GM12878 (cell line): ENCODE measurements at regions not wholly inside any gene's neighbourhood (a gene's known extent, or its start where the extent isn't known, plus 50 kb on each side); places are given as distances from the start of the nearest gene placed in this dataset.

Experiments
- CHD4 ChIP-seq: fragments of 200-600 bp; sonication (generic); IDR thresholded peaks from 2 replicates; pipeline ENCODE4 v1.6.1; 2016; ENCODE audit warnings: mild to moderate bottlenecking
- TARDBP ChIP-seq: IDR thresholded peaks from 2 replicates; pipeline ENCODE4 v1.6.1; 2016; ENCODE audit warnings: borderline replicate concordance
- TF ChIP-seq, protein P1 (sequence below), 3 experiments: IDR thresholded peaks in 2 of 3; conservative IDR thresholded peaks in 1 of 3; 2 replicates each; pipeline ENCODE4 v1.5.1; 2011; ENCODE audit warnings: low read depth in 3 of 3, low read length in 3 of 3, mild to moderate bottlenecking in 3 of 3, control low read depth in 2 of 3, moderate library complexity in 2 of 3, inconsistent platforms in 1 of 3, mixed read lengths in 1 of 3; ENCODE audit not compliant: control insufficient read depth in 2 of 3, insufficient read depth in 1 of 3; ENCODE audit errors: extremely low read depth in 1 of 3

DNA sequence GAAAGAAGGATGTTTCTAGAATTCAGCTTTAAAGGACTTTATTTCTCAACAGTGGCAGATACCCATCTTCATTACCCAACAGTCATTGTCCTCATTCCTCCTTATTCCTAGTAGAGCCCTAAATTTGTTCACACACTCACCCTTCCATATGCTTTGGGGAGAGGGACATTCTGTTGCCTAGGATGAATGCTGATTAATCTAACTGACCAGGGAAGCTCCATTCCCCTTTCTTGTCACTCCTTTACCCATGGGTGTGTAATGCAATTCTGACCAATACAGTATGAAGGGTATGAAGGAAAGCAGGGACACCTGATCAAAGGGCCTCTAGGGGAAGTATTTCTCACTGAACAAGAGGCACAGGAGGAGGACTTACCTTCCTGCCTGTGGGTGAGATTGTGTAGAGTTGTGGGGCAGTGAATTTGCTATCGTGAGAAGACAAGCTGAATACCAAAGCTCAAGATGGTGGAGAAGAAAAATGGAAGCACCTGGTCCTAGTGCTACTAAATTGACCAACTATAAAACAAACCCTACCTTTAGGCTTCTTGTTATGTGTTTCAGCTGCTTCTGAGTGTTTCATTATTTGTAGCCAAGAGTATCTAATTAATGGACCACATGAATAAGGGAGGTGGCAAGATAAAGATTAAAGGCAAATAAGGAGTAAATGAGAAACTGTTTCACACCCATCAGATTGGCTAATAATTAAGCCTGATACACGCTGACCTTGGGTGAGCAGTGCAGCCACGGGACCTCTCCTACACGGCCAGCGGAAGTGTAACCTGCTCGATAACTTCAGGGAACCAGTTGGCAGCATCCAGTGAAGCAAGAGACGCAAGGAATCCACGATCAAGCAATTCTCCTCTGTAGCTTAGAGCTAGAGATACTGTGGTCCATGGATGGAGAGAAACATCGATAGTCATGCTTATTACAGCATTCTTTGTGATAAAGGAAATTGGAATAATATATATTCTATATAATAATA, 202.3 kb downstream of the MYCN start:
- TF ChIP-seq TARDBP: no peak
- TF ChIP-seq CHD4: no peak
- TF ChIP-seq, protein P1, sequence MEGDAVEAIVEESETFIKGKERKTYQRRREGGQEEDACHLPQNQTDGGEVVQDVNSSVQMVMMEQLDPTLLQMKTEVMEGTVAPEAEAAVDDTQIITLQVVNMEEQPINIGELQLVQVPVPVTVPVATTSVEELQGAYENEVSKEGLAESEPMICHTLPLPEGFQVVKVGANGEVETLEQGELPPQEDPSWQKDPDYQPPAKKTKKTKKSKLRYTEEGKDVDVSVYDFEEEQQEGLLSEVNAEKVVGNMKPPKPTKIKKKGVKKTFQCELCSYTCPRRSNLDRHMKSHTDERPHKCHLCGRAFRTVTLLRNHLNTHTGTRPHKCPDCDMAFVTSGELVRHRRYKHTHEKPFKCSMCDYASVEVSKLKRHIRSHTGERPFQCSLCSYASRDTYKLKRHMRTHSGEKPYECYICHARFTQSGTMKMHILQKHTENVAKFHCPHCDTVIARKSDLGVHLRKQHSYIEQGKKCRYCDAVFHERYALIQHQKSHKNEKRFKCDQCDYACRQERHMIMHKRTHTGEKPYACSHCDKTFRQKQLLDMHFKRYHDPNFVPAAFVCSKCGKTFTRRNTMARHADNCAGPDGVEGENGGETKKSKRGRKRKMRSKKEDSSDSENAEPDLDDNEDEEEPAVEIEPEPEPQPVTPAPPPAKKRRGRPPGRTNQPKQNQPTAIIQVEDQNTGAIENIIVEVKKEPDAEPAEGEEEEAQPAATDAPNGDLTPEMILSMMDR (IDR thresholded peaks at IDR 0.05 in 2 of 3, conservative IDR thresholded peaks at IDR 0.05 in 1 of 3; ENCODE audit: control insufficient read depth in 2 of 3, extremely low read depth in 1 of 3, insufficient read depth in 1 of 3, low read depth in 3 of 3, low read length in 3 of 3): no peak
